PFSK-1 (cell line): ENCODE measurements at regions not wholly inside any gene's neighbourhood (a gene's known extent, or its start where the extent isn't known, plus 50 kb on each side); places are given as distances from the start of the nearest gene placed in this dataset.

Experiments
- FOXP2 ChIP-seq: optimal IDR thresholded peaks from 2 replicates; pipeline ENCODE3; 2011; ENCODE audit warnings: borderline replicate concordance, control low read depth, inconsistent platforms; ENCODE audit not compliant: insufficient read depth; ENCODE audit errors: extremely low read length, extremely low read depth
- POLR2AphosphoS5 ChIP-seq: IDR thresholded peaks from 2 replicates; pipeline ENCODE4 v1.6.1; 2012; ENCODE audit warnings: low read depth, mild to moderate bottlenecking, control low read depth, low read length, moderate library complexity
- SIN3A ChIP-seq: IDR thresholded peaks from 2 replicates; pipeline ENCODE4 v1.6.1; 2012; ENCODE audit warnings: mild to moderate bottlenecking, low read length, moderate library complexity, borderline replicate concordance; ENCODE audit not compliant: insufficient read depth
- TAF1 ChIP-seq: IDR thresholded peaks from 2 replicates; pipeline ENCODE4 v1.6.1; 2012; ENCODE audit warnings: low read length, control low read depth, borderline replicate concordance; ENCODE audit not compliant: insufficient read depth
- TF ChIP-seq, protein P1 (sequence below), 2 experiments: IDR thresholded peaks; 2 replicates each; pipeline versions ENCODE4 v1.6.1 to v1.8.0; 2011 to 2012; ENCODE audit warnings: low read depth in 2 of 2, low read length in 2 of 2, control low read depth in 1 of 2, inconsistent platforms in 1 of 2, mild to moderate bottlenecking in 1 of 2, moderate library complexity in 1 of 2; ENCODE audit not compliant: insufficient read depth in 1 of 2

DNA sequence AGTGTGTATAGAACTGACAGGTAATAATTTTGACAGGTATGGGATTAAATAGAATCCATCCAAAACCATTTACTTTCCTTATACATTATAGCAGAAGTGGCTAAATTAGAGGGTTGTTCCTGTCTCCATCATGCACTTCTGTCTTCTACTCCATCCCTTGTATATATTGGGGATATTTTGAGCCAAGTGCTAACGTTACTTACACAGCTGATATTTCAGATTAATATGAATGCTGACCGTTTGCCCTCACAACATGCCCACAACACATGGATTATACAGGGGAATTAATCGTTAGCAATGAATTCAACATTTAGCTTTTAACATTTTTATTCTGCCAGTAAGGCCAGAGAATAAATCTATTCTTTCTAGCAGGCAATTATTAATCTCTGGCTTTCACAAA is 1125.0 kb upstream of the FAM98A start:
- TF ChIP-seq SIN3A (no peak), POLR2AphosphoS5 (no peak), FOXP2 (no peak), TAF1 (no peak)
- TF ChIP-seq, protein P1, sequence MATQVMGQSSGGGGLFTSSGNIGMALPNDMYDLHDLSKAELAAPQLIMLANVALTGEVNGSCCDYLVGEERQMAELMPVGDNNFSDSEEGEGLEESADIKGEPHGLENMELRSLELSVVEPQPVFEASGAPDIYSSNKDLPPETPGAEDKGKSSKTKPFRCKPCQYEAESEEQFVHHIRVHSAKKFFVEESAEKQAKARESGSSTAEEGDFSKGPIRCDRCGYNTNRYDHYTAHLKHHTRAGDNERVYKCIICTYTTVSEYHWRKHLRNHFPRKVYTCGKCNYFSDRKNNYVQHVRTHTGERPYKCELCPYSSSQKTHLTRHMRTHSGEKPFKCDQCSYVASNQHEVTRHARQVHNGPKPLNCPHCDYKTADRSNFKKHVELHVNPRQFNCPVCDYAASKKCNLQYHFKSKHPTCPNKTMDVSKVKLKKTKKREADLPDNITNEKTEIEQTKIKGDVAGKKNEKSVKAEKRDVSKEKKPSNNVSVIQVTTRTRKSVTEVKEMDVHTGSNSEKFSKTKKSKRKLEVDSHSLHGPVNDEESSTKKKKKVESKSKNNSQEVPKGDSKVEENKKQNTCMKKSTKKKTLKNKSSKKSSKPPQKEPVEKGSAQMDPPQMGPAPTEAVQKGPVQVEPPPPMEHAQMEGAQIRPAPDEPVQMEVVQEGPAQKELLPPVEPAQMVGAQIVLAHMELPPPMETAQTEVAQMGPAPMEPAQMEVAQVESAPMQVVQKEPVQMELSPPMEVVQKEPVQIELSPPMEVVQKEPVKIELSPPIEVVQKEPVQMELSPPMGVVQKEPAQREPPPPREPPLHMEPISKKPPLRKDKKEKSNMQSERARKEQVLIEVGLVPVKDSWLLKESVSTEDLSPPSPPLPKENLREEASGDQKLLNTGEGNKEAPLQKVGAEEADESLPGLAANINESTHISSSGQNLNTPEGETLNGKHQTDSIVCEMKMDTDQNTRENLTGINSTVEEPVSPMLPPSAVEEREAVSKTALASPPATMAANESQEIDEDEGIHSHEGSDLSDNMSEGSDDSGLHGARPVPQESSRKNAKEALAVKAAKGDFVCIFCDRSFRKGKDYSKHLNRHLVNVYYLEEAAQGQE (IDR thresholded peaks at IDR 0.05; ENCODE audit: insufficient read depth in 1 of 2, low read depth in 2 of 2, low read length in 2 of 2): no peak

DNA sequence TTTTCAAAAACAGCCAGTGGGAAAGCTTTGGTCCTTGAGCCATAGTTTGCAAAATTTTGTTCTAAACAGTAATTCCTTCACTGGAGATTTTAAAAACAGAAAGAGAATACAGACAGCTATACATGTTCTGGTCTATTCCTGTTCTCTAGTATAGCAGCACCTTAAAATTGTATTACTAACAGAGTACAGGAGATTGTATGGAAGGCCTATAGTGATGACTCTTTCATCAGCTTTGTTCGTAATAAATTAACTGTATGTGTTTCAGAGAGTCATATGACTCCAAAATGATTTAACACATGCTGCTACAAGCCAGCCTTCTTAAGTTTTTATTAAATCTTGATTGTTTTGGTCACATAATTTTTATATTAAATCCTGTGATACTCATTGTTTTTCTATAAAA is 1124.6 kb upstream of the FAM98A start:
- TF ChIP-seq POLR2AphosphoS5: no peak
- TF ChIP-seq, protein P1 (IDR thresholded peaks at IDR 0.05; ENCODE audit: insufficient read depth in 1 of 2, low read depth in 2 of 2, low read length in 2 of 2): no peak
- TF ChIP-seq TAF1: no peak
- TF ChIP-seq SIN3A: no peak
- TF ChIP-seq FOXP2: no peak

DNA sequence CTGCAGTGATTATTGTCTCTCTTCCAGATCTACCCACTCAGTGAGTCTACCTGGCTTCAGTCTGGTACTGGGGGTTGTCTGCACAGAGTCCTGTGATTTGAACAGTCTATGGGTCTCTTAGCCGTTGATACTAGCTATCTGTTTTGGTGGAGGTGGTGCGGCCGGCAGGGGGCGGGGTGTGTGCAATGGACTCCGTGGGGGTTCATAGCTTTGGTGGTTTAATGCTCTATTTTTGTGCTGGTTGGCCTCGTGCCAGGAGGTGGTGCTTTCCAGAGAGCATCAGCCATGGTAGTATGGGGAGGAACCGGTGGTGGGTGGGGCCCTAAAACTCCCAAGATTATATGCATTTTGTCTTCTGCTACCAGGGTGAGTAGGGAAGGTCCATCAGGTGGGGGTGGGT is 1120.1 kb upstream of the FAM98A start:
- TF ChIP-seq, protein P1 (IDR thresholded peaks at IDR 0.05; ENCODE audit: insufficient read depth in 1 of 2, low read depth in 2 of 2, low read length in 2 of 2): no peak
- TF ChIP-seq TAF1: no peak
- TF ChIP-seq POLR2AphosphoS5: no peak
- no peak for TF ChIP-seq SIN3A
- no peak for TF ChIP-seq FOXP2

DNA sequence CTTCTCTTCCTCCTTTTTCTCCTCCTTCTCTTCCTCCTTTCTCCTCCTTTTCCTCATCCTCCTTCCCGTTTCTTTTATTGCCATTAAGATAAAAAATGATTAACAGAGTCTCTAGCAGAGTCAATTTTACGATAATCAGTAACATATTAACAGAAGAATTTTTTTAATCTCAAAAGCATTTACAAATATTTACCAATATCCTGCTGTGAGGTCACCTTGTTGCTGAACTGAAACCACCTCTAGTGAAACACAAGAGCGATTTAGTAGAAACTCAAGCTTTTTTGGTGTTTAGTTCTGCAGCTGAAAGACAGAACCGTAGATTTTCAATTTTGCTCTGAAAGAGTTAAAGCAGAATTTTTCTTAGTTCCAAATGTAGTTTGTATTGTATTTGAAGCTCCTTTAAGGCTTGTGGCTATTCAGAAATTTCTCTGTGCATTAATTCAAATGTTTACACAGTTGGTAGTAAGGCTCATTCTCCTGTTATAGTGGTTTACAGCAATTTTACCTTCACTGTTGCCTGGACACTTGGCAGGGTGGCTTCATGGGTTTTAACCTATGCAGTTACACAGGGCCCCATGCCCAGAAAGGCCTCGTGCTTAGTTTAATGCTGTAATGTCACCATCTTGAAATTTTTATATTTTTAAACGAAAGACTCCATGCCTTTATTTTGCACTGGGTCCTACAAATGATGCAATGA is 1106.6 kb upstream of the FAM98A start:
- TF ChIP-seq FOXP2 (no peak), POLR2AphosphoS5 (no peak), TAF1 (no peak), SIN3A (no peak)
- TF ChIP-seq, protein P1 (IDR thresholded peaks at IDR 0.05; ENCODE audit: insufficient read depth in 1 of 2, low read depth in 2 of 2, low read length in 2 of 2): no peak

DNA sequence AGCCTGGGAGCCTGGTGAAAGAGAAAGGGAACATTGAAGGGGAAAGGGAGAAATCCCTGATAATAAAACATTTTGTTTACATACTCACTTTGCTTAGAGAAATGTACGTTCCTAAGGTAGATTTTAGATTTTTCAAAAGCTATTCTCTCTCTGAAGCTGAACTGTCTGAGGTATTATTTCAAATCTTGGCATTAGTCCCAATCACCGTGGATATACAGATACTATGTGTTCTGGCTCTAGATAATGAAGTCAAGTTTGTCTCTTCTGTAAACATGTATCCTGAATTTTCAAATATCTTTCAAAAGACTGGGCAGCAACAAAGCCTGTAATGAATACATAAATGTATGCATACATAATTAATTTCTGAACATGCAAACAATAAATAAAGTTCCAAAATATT is 1104.2 kb upstream of the FAM98A start:
- TF ChIP-seq POLR2AphosphoS5: no peak
- no peak for TF ChIP-seq TAF1
- TF ChIP-seq FOXP2: no peak
- TF ChIP-seq SIN3A: no peak
- TF ChIP-seq, protein P1 (IDR thresholded peaks at IDR 0.05; ENCODE audit: insufficient read depth in 1 of 2, low read depth in 2 of 2, low read length in 2 of 2): no peak
